H9 (cell line): ENCODE measurements at regions not wholly inside any gene's neighbourhood (a gene's known extent, or its start where the extent isn't known, plus 50 kb on each side); places are given as distances from the start of the nearest gene placed in this dataset.

Source experiments
- DNase-seq: peaks from one replicate; pipeline ENCODE4 v3.0.0-alpha.2; 2017
- H2AFZ ChIP-seq: one replicate; pipeline ENCODE4 v1.6.1; 2013; ENCODE audit warnings: mild to moderate bottlenecking, low read length, control low read depth, moderate library complexity
- H2AK5ac ChIP-seq: 2 replicates; pipeline ENCODE4 v1.6.1; 2013; ENCODE audit warnings: low read length, control low read depth, mixed read lengths; ENCODE audit not compliant: insufficient read length
- H2BK120ac ChIP-seq: one replicate; pipeline ENCODE4 v1.6.1; 2013; ENCODE audit warnings: low read depth, mild to moderate bottlenecking, low read length, control low read depth, inconsistent platforms; ENCODE audit not compliant: poor library complexity, severe bottlenecking
- H2BK12ac ChIP-seq: 2 replicates; pipeline ENCODE4 v1.6.1; 2013; ENCODE audit warnings: low read length, control low read depth, mixed read lengths, low read depth; ENCODE audit not compliant: insufficient read length
- H2BK15ac ChIP-seq: 2 replicates; pipeline ENCODE4 v1.6.1; 2013; ENCODE audit warnings: low read depth, low read length, control low read depth
- H2BK20ac ChIP-seq: one replicate; pipeline ENCODE4 v1.6.1; 2013; ENCODE audit warnings: low read depth, mild to moderate bottlenecking, low read length, control low read depth, inconsistent platforms; ENCODE audit not compliant: poor library complexity, severe bottlenecking
- H2BK5ac ChIP-seq: 2 replicates; pipeline ENCODE4 v1.6.1; 2013; ENCODE audit warnings: low read length, control low read depth, mixed read lengths; ENCODE audit not compliant: insufficient read length
- H3K14ac ChIP-seq: 2 replicates; pipeline ENCODE4 v1.6.1; 2013; ENCODE audit warnings: low read length, control low read depth; ENCODE audit not compliant: insufficient read depth
- H3K18ac ChIP-seq: 2 replicates; pipeline ENCODE4 v1.6.1; 2013; ENCODE audit warnings: low read depth, mild to moderate bottlenecking, mixed read lengths, low read length, control low read depth; ENCODE audit not compliant: insufficient read length
- H3K23ac ChIP-seq: 2 replicates; pipeline ENCODE4 v1.6.1; 2013; ENCODE audit warnings: low read length, control low read depth, mixed read lengths, low read depth; ENCODE audit not compliant: insufficient read length
- H3K23me2 ChIP-seq: 2 replicates; pipeline ENCODE4 v1.6.1; 2013; ENCODE audit warnings: low read depth, mild to moderate bottlenecking, mixed read lengths, low read length, control low read depth; ENCODE audit not compliant: insufficient read length, poor library complexity, severe bottlenecking
- H3K27ac ChIP-seq: 2 replicates; pipeline ENCODE4 v1.5.1; 2013; ENCODE audit warnings: low read length, control low read depth, mixed read lengths, low read depth; ENCODE audit not compliant: insufficient read length
- H3K27me3 ChIP-seq: 2 replicates; pipeline ENCODE4 v1.6.1; 2013; ENCODE audit warnings: low read length, control low read depth, inconsistent platforms; ENCODE audit not compliant: insufficient read depth
- H3K4ac ChIP-seq: 2 replicates; pipeline ENCODE4 v1.6.1; 2013; ENCODE audit warnings: low read depth, mild to moderate bottlenecking, control low read depth, inconsistent platforms, low read length, moderate library complexity
- H3K4me1 ChIP-seq: 2 replicates; pipeline ENCODE4 v1.6.1; 2013; ENCODE audit warnings: low read length, control low read depth, inconsistent platforms; ENCODE audit not compliant: insufficient read depth
- H3K4me2 ChIP-seq: 2 replicates; pipeline ENCODE4 v1.6.1; 2013; ENCODE audit warnings: low read length, control low read depth, mixed read lengths; ENCODE audit not compliant: insufficient read length, insufficient read depth
- H3K56ac ChIP-seq: 2 replicates; pipeline ENCODE4 v1.6.1; 2013; ENCODE audit warnings: low read depth, mild to moderate bottlenecking, mixed read lengths, low read length, control low read depth; ENCODE audit not compliant: insufficient read length
- H3K79me1 ChIP-seq: 2 replicates; pipeline ENCODE4 v1.6.1; 2013; ENCODE audit warnings: low read depth, mild to moderate bottlenecking, moderate library complexity, low read length, control low read depth, inconsistent platforms; ENCODE audit not compliant: insufficient read depth, poor library complexity, severe bottlenecking
- H3K79me2 ChIP-seq: 2 replicates; pipeline ENCODE4 v1.6.1; 2013; ENCODE audit warnings: low read length, control low read depth, inconsistent platforms; ENCODE audit not compliant: insufficient read depth
- H3K9ac ChIP-seq: 2 replicates; pipeline ENCODE4 v1.6.1; 2013; ENCODE audit warnings: low read length, control low read depth, mixed read lengths; ENCODE audit not compliant: insufficient read length; ENCODE audit errors: extremely low read depth
- H3K9me3 ChIP-seq: one replicate; pipeline ENCODE4 v1.6.1; 2013; ENCODE audit warnings: low read depth, low read length, inconsistent platforms; ENCODE audit not compliant: control insufficient read depth
- H3T11ph ChIP-seq: one replicate; pipeline ENCODE4 v1.6.1; 2013; ENCODE audit warnings: mild to moderate bottlenecking, low read length, control low read depth, inconsistent platforms
- H4K20me1 ChIP-seq: one replicate; pipeline ENCODE4 v1.6.1; 2013; ENCODE audit not compliant: control insufficient read depth, insufficient read length, insufficient read depth
- H4K5ac ChIP-seq: 2 replicates; pipeline ENCODE4 v1.6.1; 2013; ENCODE audit warnings: low read depth, mild to moderate bottlenecking, mixed read lengths, low read length, control low read depth; ENCODE audit not compliant: insufficient read length
- H4K8ac ChIP-seq: replicated peaks from 2 replicates; pipeline ENCODE4 v1.6.1; 2013; ENCODE audit warnings: low read length, control low read depth, mixed read lengths, low read depth; ENCODE audit not compliant: insufficient read length
- H4K91ac ChIP-seq: 2 replicates; pipeline ENCODE4 v1.6.1; 2013; ENCODE audit warnings: low read depth, mild to moderate bottlenecking, moderate library complexity, mixed read lengths, low read length, control low read depth; ENCODE audit not compliant: insufficient read length
- H3K27ac Mint-ChIP-seq, 3 experiments: 2 replicates in 2 of 3; 3 replicates in 1 of 3; pipeline ENCODE4 v1.8.0; 2020 to 2021; ENCODE audit warnings: mixed read lengths in 3 of 3, mild to moderate bottlenecking in 1 of 3, moderate library complexity in 1 of 3
- H3K27me3 Mint-ChIP-seq: 2 replicates; pipeline ENCODE4 v1.8.0; 2021; ENCODE audit warnings: low read depth, mild to moderate bottlenecking, moderate library complexity, mixed read lengths
- H3K36me3 Mint-ChIP-seq, 3 experiments: 2 replicates in 2 of 3; 3 replicates in 1 of 3; pipeline ENCODE4 v1.8.0; 2020 to 2021; ENCODE audit warnings: low read depth in 3 of 3, mixed read lengths in 3 of 3; ENCODE audit not compliant: insufficient read depth in 1 of 3
- H3K4me1 Mint-ChIP-seq, 2 experiments: 2 replicates each; pipeline ENCODE4 v1.8.0; 2020; ENCODE audit warnings: mixed read lengths in 2 of 2
- H3K4me3 Mint-ChIP-seq, 2 experiments: 2 replicates in 1 of 2; 3 replicates in 1 of 2; pipeline ENCODE4 v1.8.0; 2020 to 2021; ENCODE audit warnings: mild to moderate bottlenecking in 2 of 2, mixed read lengths in 2 of 2, moderate library complexity in 1 of 2
- H3K9me3 Mint-ChIP-seq, 2 experiments: 2 replicates in 1 of 2; 3 replicates in 1 of 2; pipeline ENCODE4 v1.8.0; 2020; ENCODE audit warnings: mild to moderate bottlenecking in 2 of 2, mixed read lengths in 2 of 2, moderate library complexity in 1 of 2
- WGBS: extraction: QIAGEN DNeasy Blood & Tissue Kit; methylation state at CpG from one replicate; pipeline ENCODE4 v1.1.7; 2013; ENCODE audit warnings: missing lambda C conversion rate, low lambda C conversion rate, mixed read lengths; ENCODE audit not compliant: insufficient read length; ENCODE audit errors: extremely low coverage; 5-methylcytosine and 5-hydroxymethylcytosine counted together
- TF ChIP-seq, protein P1 (sequence below): fragments of 200-600 bp; sonication (generic); conservative IDR thresholded peaks from 3 replicates; pipeline ENCODE4 v1.8.0; 2021; ENCODE audit warnings: antibody characterized with exemption, mild to moderate bottlenecking

DNA sequence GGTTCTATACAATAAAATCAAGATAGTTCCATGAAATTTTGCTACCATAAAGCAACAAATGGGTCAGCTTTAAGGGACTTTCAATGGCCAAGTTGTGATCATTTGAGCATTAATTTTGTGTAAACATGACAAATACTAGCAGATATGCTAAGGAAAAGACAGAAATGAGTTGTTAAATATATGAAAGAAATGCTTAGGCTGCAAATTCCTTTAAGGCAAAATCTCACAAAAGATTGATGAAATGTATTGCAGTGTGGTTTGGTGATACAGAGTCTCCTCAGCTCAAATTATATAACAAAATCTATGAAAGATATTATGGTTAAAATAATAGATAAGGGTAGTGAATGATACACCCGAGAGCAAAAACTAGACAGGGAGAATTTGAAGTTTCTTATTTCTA, 377.2 kb downstream of the RAP2B start:
- no peak overlapping the region for H3K4me3 Mint-ChIP-seq
- no peaks in the 10 kb centered on the region for H3K4me1 Mint-ChIP-seq
- no peaks in the 10 kb centered on the region; a peak in 1 of 7 replicates for H3K36me3 Mint-ChIP-seq
- H2BK12ac ChIP-seq = no peak overlapping the region
- H3K9me3 Mint-ChIP-seq = peaks cover 0 to 3% of the 10 kb centered on the region in 2 experiments; a peak in 1 of 5 replicates
- H3K27ac ChIP-seq = no peak overlapping the region
- H4K91ac ChIP-seq = no peak overlapping the region
- no peaks in the 10 kb centered on the region for H3K23me2 ChIP-seq
- H2AFZ ChIP-seq = no peak overlapping the region
- no peak overlapping the region for H3K23ac ChIP-seq
- no peak overlapping the region for H4K5ac ChIP-seq
- no peak overlapping the region for H3K56ac ChIP-seq
- no peaks in the 10 kb centered on the region for H3K79me2 ChIP-seq
- no peak overlapping the region for H2BK20ac ChIP-seq
- H2BK15ac ChIP-seq = no peak overlapping the region
- no peak overlapping the region for H3K27ac Mint-ChIP-seq
- no peak overlapping the region for H2BK120ac ChIP-seq
- H4K8ac ChIP-seq = no peak overlapping the region
- H3K4me1 ChIP-seq = no peaks in the 10 kb centered on the region
- no peak overlapping the region for H2BK5ac ChIP-seq
- WGBS = no CpG with 5 or more reads among the region's 1 CpG
- TF ChIP-seq, protein P1, sequence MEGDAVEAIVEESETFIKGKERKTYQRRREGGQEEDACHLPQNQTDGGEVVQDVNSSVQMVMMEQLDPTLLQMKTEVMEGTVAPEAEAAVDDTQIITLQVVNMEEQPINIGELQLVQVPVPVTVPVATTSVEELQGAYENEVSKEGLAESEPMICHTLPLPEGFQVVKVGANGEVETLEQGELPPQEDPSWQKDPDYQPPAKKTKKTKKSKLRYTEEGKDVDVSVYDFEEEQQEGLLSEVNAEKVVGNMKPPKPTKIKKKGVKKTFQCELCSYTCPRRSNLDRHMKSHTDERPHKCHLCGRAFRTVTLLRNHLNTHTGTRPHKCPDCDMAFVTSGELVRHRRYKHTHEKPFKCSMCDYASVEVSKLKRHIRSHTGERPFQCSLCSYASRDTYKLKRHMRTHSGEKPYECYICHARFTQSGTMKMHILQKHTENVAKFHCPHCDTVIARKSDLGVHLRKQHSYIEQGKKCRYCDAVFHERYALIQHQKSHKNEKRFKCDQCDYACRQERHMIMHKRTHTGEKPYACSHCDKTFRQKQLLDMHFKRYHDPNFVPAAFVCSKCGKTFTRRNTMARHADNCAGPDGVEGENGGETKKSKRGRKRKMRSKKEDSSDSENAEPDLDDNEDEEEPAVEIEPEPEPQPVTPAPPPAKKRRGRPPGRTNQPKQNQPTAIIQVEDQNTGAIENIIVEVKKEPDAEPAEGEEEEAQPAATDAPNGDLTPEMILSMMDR = no peak
- H4K20me1 ChIP-seq = no peaks in the 10 kb centered on the region
- H3K18ac ChIP-seq = no peak overlapping the region
- no peak overlapping the region for H3T11ph ChIP-seq
- no peaks in the 10 kb centered on the region for H3K9me3 ChIP-seq
- no peak overlapping the region for H3K9ac ChIP-seq
- H2AK5ac ChIP-seq = no peak overlapping the region
- H3K4me2 ChIP-seq = no peak overlapping the region
- no peak for DNase-seq
- no peaks in the 10 kb centered on the region for H3K27me3 Mint-ChIP-seq
- H3K14ac ChIP-seq = no peak overlapping the region
- H3K27me3 ChIP-seq = no peaks in the 10 kb centered on the region
- H3K79me1 ChIP-seq = no peaks in the 10 kb centered on the region
- H3K4ac ChIP-seq = no peak overlapping the region
